Cardiac fibroblast (primary cell): ENCODE measurements at regions not wholly inside any gene's neighbourhood (a gene's known extent, or its start where the extent isn't known, plus 50 kb on each side); places are given as distances from the start of the nearest gene placed in this dataset.
"Not testable (repeated sequence)": the region's sequence is repeated elsewhere in the genome, so short reads cannot be mapped to it uniquely, and the experiment has no call there.

Experiments used
- DNase-seq, 2 donors: peaks; one replicate each; pipeline versions ENCODE4 v3.0.0 to v3.0.0-alpha.2; 2010; ENCODE audit warnings: low read depth in 2 of 2
- H3K4me3 ChIP-seq, 2 donors: replicated peaks in 1 of 2; 1 replicate in 1 of 2; 2 replicates in 1 of 2; pipeline ENCODE4 v1.5.1; 2011; ENCODE audit warnings: low read depth in 2 of 2, low read length in 2 of 2, mild to moderate bottlenecking in 2 of 2, moderate library complexity in 1 of 2
- TF ChIP-seq, protein P1 (sequence below): IDR thresholded peaks from one replicate; pipeline ENCODE4 v1.5.1; 2011; ENCODE audit warnings: low read depth, mild to moderate bottlenecking, low read length, inconsistent platforms

- no peak for DNase-seq
- H3K4me3 ChIP-seq = no peak overlapping the region
- TF ChIP-seq, protein P1, sequence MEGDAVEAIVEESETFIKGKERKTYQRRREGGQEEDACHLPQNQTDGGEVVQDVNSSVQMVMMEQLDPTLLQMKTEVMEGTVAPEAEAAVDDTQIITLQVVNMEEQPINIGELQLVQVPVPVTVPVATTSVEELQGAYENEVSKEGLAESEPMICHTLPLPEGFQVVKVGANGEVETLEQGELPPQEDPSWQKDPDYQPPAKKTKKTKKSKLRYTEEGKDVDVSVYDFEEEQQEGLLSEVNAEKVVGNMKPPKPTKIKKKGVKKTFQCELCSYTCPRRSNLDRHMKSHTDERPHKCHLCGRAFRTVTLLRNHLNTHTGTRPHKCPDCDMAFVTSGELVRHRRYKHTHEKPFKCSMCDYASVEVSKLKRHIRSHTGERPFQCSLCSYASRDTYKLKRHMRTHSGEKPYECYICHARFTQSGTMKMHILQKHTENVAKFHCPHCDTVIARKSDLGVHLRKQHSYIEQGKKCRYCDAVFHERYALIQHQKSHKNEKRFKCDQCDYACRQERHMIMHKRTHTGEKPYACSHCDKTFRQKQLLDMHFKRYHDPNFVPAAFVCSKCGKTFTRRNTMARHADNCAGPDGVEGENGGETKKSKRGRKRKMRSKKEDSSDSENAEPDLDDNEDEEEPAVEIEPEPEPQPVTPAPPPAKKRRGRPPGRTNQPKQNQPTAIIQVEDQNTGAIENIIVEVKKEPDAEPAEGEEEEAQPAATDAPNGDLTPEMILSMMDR = no peak
Observed at GRCh38 chr6:131453803-131454202, 119.2 kb upstream of the ARG1 start.

DNA sequence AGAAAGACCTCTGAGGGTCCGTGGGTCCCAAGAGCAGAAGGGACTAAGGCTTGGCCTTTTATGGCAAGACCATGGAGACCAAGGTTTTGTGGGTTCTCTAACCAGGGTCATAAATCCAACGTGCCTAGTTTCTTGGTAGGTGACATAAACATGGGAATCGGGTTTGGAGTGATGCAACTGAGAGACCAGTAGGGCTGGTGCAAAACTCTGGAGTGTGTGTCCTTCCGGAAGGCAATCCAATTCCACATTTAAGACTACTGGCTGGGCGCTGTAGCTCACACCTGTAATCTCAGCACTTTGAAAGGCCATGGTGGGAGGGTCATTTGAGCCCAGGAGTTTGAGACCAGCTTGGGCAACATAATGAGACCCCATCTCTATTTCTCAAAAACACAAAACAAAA, 116.5 kb upstream of the ARG1 start:
- TF ChIP-seq, protein P1 = no peak
- H3K4me3 ChIP-seq = no peak overlapping the region
- no peak for DNase-seq

- DNase-seq = no peak
- TF ChIP-seq, protein P1 = no peak
- H3K4me3 ChIP-seq = no peak overlapping the region
Observed at GRCh38 chr6:131459005-131459404, 114.0 kb upstream of the ARG1 start.

GRCh38 chr6:131460614-131461000, 112.4 kb upstream of the ARG1 start:
- TF ChIP-seq, protein P1 = no peak
- H3K4me3 ChIP-seq = no peak overlapping the region
- DNase-seq = peak in 1 of 2 donors; percentile 1

DNA sequence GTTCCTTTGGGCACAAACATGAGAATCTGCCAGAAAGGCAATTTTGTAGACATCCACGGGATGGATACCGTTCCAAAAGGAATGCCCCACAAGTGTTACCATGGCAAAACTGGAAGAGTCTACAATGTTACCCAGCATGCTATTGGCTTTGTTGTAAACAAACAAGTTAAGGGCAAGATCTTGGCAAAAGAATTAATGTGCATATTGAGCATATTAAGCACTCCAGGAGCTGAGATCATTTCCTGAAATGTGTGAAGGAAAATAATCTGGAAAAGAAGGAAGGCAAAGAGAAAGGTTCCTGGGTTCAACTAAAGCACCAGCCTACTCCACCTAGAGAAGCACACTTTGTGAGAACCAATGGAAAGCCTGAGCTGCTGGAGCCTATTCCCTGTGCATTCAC, 103.9 kb upstream of the ARG1 start:
- no peak for DNase-seq
- no peak overlapping the region for H3K4me3 ChIP-seq
- TF ChIP-seq, protein P1 = no peak

DNA sequence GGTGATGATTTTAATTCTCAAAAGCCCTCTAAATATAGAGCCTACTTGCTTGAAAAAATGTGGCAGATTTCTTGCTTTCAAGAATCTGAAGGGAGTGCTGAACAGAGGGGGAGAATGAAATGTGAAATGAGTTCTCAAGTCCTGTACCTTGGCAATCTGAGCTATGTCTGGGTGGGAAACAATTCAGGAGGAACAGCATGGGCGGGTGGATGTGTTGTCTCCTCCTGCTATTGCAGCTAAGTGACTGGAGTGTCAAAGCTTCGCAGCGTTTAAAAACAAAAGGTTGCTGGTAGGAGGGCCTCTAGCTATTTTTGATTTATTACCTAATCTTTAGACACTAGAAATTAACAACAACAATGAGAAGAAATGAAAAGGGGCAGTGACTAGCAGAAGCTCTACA, 102.5 kb upstream of the ARG1 start:
- TF ChIP-seq, protein P1 = no peak

DNA sequence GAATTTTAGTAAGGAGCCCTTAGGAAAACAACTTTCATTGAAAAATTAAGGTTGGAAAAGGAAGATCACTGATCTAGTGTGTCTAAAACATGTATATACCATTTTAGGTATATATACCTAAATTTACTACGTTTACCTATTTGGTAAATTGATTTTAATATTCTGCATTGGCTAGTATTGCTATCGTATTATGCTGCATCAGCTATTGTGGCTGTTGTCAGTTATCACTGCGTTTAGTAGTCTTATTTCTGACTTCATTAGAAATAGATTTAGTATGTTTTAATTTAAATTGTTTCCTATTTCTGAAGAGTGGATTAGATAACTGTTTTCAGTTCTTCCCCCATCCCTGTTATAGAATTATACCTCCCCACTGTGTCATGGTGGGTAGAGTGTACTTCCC, 101.7 kb upstream of the ARG1 start:
- no peak overlapping the region for H3K4me3 ChIP-seq
- DNase-seq = no peak
- TF ChIP-seq, protein P1 = no peak

More for the DNA sequence above, 102.5 kb upstream of the ARG1 start:
- H3K4me3 ChIP-seq = no peak overlapping the region
- DNase-seq = no peak

DNA sequence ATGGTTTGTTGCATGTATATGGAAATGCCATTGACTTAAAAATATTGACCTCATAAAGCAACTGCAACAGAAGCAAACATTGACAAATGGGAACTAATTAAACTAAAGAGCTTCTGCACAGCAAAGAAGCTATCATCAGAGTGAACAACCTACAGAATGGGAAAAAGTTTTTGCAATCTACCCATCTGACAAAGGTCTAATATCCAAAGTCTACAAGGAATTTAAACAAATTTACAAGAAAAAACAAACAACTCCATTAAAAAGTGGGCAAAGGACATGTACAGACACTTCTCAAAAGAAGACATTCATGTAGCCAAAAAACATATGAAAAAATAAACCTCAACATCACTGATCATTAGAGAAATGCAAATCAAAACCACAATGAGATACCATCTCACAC, 99.7 kb upstream of the ARG1 start:
- not testable (repeated sequence) for H3K4me3 ChIP-seq, DNase-seq
